ENCODE measurements at regions not wholly inside any gene's neighbourhood (a gene's known extent, or its start where the extent isn't known, plus 50 kb on each side); places are given as distances from the start of the nearest gene placed in this dataset.
A peak's percentile ranks its signal among the peaks of the same experiment; 100 is the strongest.

DNA sequence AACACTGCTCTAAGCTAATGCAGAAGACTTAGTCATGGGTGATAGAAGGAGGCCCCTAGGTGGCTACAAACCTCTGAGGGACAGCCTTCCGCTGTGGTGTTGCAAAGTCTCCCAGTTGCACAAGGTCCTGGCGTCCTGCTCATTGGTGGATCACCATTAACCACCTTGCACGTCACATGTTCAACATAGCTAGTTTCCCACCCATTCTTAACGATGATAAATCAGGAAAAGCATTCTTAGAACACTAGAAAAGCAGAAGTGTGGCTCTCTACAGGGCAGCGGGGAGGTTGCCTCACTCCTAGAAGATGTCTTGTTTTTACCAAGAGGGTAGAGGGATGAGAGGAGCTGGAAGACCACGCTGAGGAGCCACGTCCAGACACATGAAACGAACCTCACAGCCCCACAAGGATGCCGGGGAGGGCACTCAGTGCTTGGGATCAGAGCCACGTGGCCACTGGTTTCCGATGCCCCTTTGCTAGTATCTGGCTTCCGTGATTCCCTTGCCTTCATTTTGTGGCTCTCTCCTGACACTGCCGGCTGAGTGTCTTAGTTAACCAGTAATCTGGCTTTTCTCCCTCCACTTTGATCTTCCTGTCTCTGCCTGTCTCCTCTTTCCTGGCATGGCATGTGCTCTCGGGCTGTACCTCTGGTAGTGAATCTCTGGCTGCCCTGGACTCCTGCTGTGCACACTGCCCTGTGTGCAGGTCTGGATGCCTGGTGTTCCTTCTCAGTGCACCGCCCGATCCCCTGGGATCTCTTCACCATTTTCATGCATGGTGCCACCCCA, 91.4 kb upstream of the NEDD9 start (continued):
- TF ChIP-seq, protein P1, sequence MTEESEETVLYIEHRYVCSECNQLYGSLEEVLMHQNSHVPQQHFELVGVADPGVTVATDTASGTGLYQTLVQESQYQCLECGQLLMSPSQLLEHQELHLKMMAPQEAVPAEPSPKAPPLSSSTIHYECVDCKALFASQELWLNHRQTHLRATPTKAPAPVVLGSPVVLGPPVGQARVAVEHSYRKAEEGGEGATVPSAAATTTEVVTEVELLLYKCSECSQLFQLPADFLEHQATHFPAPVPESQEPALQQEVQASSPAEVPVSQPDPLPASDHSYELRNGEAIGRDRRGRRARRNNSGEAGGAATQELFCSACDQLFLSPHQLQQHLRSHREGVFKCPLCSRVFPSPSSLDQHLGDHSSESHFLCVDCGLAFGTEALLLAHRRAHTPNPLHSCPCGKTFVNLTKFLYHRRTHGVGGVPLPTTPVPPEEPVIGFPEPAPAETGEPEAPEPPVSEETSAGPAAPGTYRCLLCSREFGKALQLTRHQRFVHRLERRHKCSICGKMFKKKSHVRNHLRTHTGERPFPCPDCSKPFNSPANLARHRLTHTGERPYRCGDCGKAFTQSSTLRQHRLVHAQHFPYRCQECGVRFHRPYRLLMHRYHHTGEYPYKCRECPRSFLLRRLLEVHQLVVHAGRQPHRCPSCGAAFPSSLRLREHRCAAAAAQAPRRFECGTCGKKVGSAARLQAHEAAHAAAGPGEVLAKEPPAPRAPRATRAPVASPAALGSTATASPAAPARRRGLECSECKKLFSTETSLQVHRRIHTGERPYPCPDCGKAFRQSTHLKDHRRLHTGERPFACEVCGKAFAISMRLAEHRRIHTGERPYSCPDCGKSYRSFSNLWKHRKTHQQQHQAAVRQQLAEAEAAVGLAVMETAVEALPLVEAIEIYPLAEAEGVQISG (CRISPR knock-in tag; IDR thresholded peaks at IDR 0.05) = peak; percentile 77
- peak; percentile 78; the same call in 1 of the 2 replicates for TF ChIP-seq SOX5 (CRISPR knock-in tag; IDR thresholded peaks at IDR 0.05; ENCODE audit: borderline replicate concordance)
- TF ChIP-seq, protein P2, sequence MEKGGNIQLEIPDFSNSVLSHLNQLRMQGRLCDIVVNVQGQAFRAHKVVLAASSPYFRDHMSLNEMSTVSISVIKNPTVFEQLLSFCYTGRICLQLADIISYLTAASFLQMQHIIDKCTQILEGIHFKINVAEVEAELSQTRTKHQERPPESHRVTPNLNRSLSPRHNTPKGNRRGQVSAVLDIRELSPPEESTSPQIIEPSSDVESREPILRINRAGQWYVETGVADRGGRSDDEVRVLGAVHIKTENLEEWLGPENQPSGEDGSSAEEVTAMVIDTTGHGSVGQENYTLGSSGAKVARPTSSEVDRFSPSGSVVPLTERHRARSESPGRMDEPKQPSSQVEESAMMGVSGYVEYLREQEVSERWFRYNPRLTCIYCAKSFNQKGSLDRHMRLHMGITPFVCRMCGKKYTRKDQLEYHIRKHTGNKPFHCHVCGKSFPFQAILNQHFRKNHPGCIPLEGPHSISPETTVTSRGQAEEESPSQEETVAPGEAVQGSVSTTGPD (CRISPR knock-in tag; IDR thresholded peaks at IDR 0.05) = peak; percentile 85
- TF ChIP-seq ZNF136 (CRISPR knock-in tag; IDR thresholded peaks at IDR 0.05; ENCODE audit: low read depth) = peak; percentile 89
- TF ChIP-seq, protein P3, sequence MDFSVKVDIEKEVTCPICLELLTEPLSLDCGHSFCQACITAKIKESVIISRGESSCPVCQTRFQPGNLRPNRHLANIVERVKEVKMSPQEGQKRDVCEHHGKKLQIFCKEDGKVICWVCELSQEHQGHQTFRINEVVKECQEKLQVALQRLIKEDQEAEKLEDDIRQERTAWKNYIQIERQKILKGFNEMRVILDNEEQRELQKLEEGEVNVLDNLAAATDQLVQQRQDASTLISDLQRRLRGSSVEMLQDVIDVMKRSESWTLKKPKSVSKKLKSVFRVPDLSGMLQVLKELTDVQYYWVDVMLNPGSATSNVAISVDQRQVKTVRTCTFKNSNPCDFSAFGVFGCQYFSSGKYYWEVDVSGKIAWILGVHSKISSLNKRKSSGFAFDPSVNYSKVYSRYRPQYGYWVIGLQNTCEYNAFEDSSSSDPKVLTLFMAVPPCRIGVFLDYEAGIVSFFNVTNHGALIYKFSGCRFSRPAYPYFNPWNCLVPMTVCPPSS (IDR thresholded peaks at IDR 0.05) = no peak
- no peak for TF ChIP-seq TAF15 (IDR thresholded peaks at IDR 0.05; ENCODE audit: low read depth, low read length, poor library complexity, severe bottlenecking)
- peak; percentile 82 for TF ChIP-seq IKZF4 (CRISPR knock-in tag; IDR thresholded peaks at IDR 0.05; ENCODE audit: borderline replicate concordance, low read depth, not compliant biosample characterization)
- peak; percentile 84 for TF ChIP-seq MIER3 (CRISPR knock-in tag; IDR thresholded peaks at IDR 0.05; ENCODE audit: borderline replicate concordance)
- no peak for TF ChIP-seq ESRRA (CRISPR knock-in tag; IDR thresholded peaks at IDR 0.05; ENCODE audit: low read depth)
- TF ChIP-seq ZMYM2 (CRISPR knock-in tag; IDR thresholded peaks at IDR 0.05) = peak; percentile 59; the same call in 1 of the 2 replicates
- TF ChIP-seq EHMT2 (IDR thresholded peaks at IDR 0.05; ENCODE audit: borderline replicate concordance, low read depth, low read length) = no peak
- TF ChIP-seq ZSCAN30 (CRISPR knock-in tag; IDR thresholded peaks at IDR 0.05) = no peak
- TF ChIP-seq, protein P4, sequence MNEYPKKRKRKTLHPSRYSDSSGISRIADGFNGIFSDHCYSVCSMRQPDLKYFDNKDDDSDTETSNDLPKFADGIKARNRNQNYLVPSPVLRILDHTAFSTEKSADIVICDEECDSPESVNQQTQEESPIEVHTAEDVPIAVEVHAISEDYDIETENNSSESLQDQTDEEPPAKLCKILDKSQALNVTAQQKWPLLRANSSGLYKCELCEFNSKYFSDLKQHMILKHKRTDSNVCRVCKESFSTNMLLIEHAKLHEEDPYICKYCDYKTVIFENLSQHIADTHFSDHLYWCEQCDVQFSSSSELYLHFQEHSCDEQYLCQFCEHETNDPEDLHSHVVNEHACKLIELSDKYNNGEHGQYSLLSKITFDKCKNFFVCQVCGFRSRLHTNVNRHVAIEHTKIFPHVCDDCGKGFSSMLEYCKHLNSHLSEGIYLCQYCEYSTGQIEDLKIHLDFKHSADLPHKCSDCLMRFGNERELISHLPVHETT (CRISPR knock-in tag; conservative IDR thresholded peaks at IDR 0.05) = no peak
- TF ChIP-seq, protein P5, sequence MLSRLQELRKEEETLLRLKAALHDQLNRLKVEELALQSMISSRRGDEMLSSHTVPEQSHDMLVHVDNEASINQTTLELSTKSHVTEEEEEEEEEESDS (CRISPR knock-in tag; IDR thresholded peaks at IDR 0.05; ENCODE audit: borderline replicate concordance) = 0 out of 2 replicates have a peak, but pooled peaks have one; percentile 52
- no peak for TF ChIP-seq ZNF343 (CRISPR knock-in tag; IDR thresholded peaks at IDR 0.05)
- TF ChIP-seq ZNF282 (IDR thresholded peaks at IDR 0.05; ENCODE audit: partially characterized antibody) = no peak
- peak; percentile 98 for TF ChIP-seq ZNF430 (CRISPR knock-in tag; IDR thresholded peaks at IDR 0.05)
- no peak for TF ChIP-seq BORCS8-MEF2B (CRISPR knock-in tag; IDR thresholded peaks at IDR 0.05)
- no peak for TF ChIP-seq ZZZ3 (CRISPR knock-in tag; IDR thresholded peaks at IDR 0.05; ENCODE audit: borderline replicate concordance)
- peak; percentile 62 for TF ChIP-seq JUNB (CRISPR knock-in tag; IDR thresholded peaks at IDR 0.05; ENCODE audit: borderline replicate concordance)
- TF ChIP-seq ATF1 (CRISPR knock-in tag; IDR thresholded peaks at IDR 0.05) = no peak
- peak; percentile 99 for TF ChIP-seq ZFP37 (CRISPR knock-in tag; IDR thresholded peaks at IDR 0.05; ENCODE audit: borderline replicate concordance)
- no peak for TF ChIP-seq HOXA9 (CRISPR knock-in tag; IDR thresholded peaks at IDR 0.05; ENCODE audit: borderline replicate concordance)

All from HepG2 (cell line).